B cell (primary cell): ENCODE measurements at regions not wholly inside any gene's neighbourhood (a gene's known extent, or its start where the extent isn't known, plus 50 kb on each side); places are given as distances from the start of the nearest gene placed in this dataset.

Source experiments
- ATAC-seq: fragments of 200-7000 bp; cut with Tn5 transposase; one replicate; pipeline ENCODE4 v1.10.0; 2021; ENCODE audit warnings: low read depth, mild to moderate bottlenecking, moderate number of reproducible peaks, moderate library complexity
- CTCF ChIA-PET: fragments of 350-600 bp; sonication (Branson Sonifier 250); formaldehyde crosslinking; loops from one replicate; lab custom pipeline; 2021; ENCODE audit warnings: antibody characterized with exemption, inconsistent platforms; lab: Charles Lee
- POLR2A ChIA-PET: fragments of 350-600 bp; sonication (Branson Sonifier 250); formaldehyde crosslinking; loops from one replicate; lab custom pipeline; 2021; ENCODE audit warnings: antibody characterized with exemption; lab: Charles Lee
- DNase-seq: peaks from one replicate; pipeline ENCODE4 v3.0.0; 2013
- H2AFZ ChIP-seq: 2 replicates; pipeline ENCODE4 v1.6.1; 2012; ENCODE audit warnings: mild to moderate bottlenecking, low read depth, low read length; ENCODE audit not compliant: insufficient read depth, poor library complexity, severe bottlenecking
- H3K27ac ChIP-seq, 2 donors: 1 replicate in 1 of 2; 2 replicates in 1 of 2; pipeline ENCODE4 v1.5.1; 2012 to 2013; ENCODE audit warnings: low read length in 2 of 2, mild to moderate bottlenecking in 2 of 2, moderate library complexity in 1 of 2
- H3K27me3 ChIP-seq, 4 experiments: fragments of 200-600 bp in 1 of 4; sonication (generic) in 1 of 4; replicated peaks in 1 of 4; 1 replicate in 2 of 4; 2 replicates in 2 of 4; pipeline versions ENCODE4 v1.6.1 to v1.7.0; 2013 to 2016; ENCODE audit warnings: low read length in 3 of 4, mild to moderate bottlenecking in 2 of 4, mixed read lengths in 1 of 4, moderate library complexity in 1 of 4; ENCODE audit not compliant: insufficient read depth in 4 of 4, control insufficient read depth in 3 of 4; ENCODE audit errors: control extremely low read depth in 1 of 4
- H3K36me3 ChIP-seq, 2 experiments: replicated peaks in 1 of 2; 1 replicate in 1 of 2; 2 replicates in 1 of 2; pipeline versions ENCODE4 v1.6.1 to v1.7.1; 2013; ENCODE audit warnings: low read length in 1 of 2; ENCODE audit not compliant: insufficient read depth in 2 of 2, control insufficient read depth in 1 of 2; ENCODE audit errors: control extremely low read depth in 1 of 2, extremely low read depth in 1 of 2
- H3K4me1 ChIP-seq, 2 donors: fragments of 200-600 bp in 1 of 2; sonication (generic) in 1 of 2; 1 replicate in 1 of 2; 2 replicates in 1 of 2; pipeline versions ENCODE4 v1.5.1 to v1.6.1; 2013 to 2017; ENCODE audit warnings: low read length in 2 of 2; ENCODE audit not compliant: control insufficient read depth in 2 of 2, insufficient read depth in 2 of 2
- H3K4me2 ChIP-seq: replicated peaks from 2 replicates; pipeline ENCODE3; 2012; ENCODE audit warnings: mild to moderate bottlenecking, low read depth, low read length; ENCODE audit not compliant: poor library complexity, severe bottlenecking
- H3K4me3 ChIP-seq, 5 experiments: fragments of 200-600 bp in 1 of 5; sonication (generic) in 1 of 5; 1 replicate in 3 of 5; 2 replicates in 2 of 5; pipeline versions ENCODE4 v1.5.1 to v1.7.0; 2011 to 2016; ENCODE audit warnings: low read length in 4 of 5, mild to moderate bottlenecking in 4 of 5, low read depth in 2 of 5, control low read depth in 1 of 5, moderate library complexity in 1 of 5; ENCODE audit not compliant: insufficient read depth in 1 of 5; ENCODE audit errors: control extremely low read depth in 1 of 5, extremely low read depth in 1 of 5
- H3K79me2 ChIP-seq: fragments of 200-600 bp; sonication (generic); one replicate; pipeline ENCODE4 v1.6.0; 2016; ENCODE audit warnings: low read length; ENCODE audit not compliant: control insufficient read depth, insufficient read depth
- H3K9ac ChIP-seq: fragments of 200-600 bp; sonication (generic); 2 replicates; pipeline ENCODE4 v1.6.1; 2017; ENCODE audit warnings: mild to moderate bottlenecking, low read length, moderate library complexity
- H3K9me3 ChIP-seq, 3 donors: one replicate each; pipeline versions ENCODE4 v1.6.1 to v1.7.1; 2013; ENCODE audit warnings: low read length in 2 of 3; ENCODE audit not compliant: control insufficient read depth in 2 of 3, insufficient read depth in 1 of 3; ENCODE audit errors: control extremely low read depth in 1 of 3
- H4K20me1 ChIP-seq: 2 replicates; pipeline ENCODE4 v1.6.0; 2012; ENCODE audit warnings: mild to moderate bottlenecking, low read length; ENCODE audit not compliant: insufficient read depth, control insufficient read depth, poor library complexity, severe bottlenecking
- H3K27ac Mint-ChIP-seq: one replicate; pipeline ENCODE4 v1.8.0; 2021; ENCODE audit warnings: mixed read lengths
- H3K27me3 Mint-ChIP-seq: one replicate; pipeline ENCODE4 v1.8.0; 2021; ENCODE audit warnings: mixed read lengths
- H3K4me1 Mint-ChIP-seq: one replicate; pipeline ENCODE4 v1.8.0; 2021; ENCODE audit warnings: mixed read lengths
- H3K4me3 Mint-ChIP-seq: one replicate; pipeline ENCODE4 v1.8.0; 2021; ENCODE audit warnings: mixed read lengths
- H3K9me3 Mint-ChIP-seq: one replicate; pipeline ENCODE4 v1.8.0; 2022; ENCODE audit warnings: mixed read lengths; ENCODE audit not compliant: insufficient read depth
- EZH2 ChIP-seq: IDR thresholded peaks from 2 replicates; pipeline ENCODE4 v1.6.1; 2012; ENCODE audit warnings: borderline replicate concordance, low read depth, mild to moderate bottlenecking, moderate library complexity, low read length; ENCODE audit not compliant: insufficient read depth, poor library complexity, severe bottlenecking
- WGBS: methylation state at CpG from one replicate; pipeline ENCODE4 v1.1.5; 2013; ENCODE audit warnings: missing lambda C conversion rate; ENCODE audit not compliant: insufficient coverage; 5-methylcytosine and 5-hydroxymethylcytosine counted together
- intact Hi-C: fragments of 100-400 bp; cut with micrococcal nuclease; formaldehyde crosslinking; loops from one replicate; pipeline ENCODE4 v1.10.0; 2022
- TF ChIP-seq, protein P1 (sequence below): fragments of 200-600 bp; IDR thresholded peaks from one replicate; pipeline ENCODE4 v1.8.0; 2022; ENCODE audit warnings: antibody characterized with exemption, mild to moderate bottlenecking

DNA sequence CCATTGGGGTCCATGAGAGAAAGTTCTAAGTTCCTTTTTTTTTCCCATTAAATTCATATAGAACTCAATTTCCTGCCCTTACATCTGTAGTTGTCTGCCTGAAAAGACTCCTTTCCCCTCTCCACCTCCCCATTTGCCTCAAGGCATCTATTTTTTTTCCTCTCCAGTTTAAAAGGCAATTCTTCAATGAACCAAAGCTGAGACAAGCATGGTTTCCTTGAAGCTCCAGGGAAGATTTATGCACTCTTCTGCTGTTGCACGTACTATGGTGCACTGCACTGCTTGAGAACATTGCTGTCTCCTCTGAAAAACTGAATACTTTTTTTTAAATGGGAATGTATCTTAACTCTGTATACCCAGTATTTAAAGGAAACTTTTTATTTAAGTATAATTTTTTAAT, 465.2 kb downstream of the CD83 start:
- POLR2A ChIA-PET: no interaction called here
- H3K9me3 ChIP-seq: no peaks in the 10 kb centered on the region
- no peaks in the 10 kb centered on the region for H4K20me1 ChIP-seq
- no peak overlapping the region for H3K27ac Mint-ChIP-seq
- H3K27me3 Mint-ChIP-seq: no peaks in the 10 kb centered on the region
- no peaks in the 10 kb centered on the region for H3K9me3 Mint-ChIP-seq
- no peak overlapping the region for H2AFZ ChIP-seq
- H3K27ac ChIP-seq: no peak overlapping the region
- peaks cover 14 to 20% of the 10 kb centered on the region in 2 donors for H3K4me1 ChIP-seq
- H3K27me3 ChIP-seq: no peaks in the 10 kb centered on the region
- no peak for ATAC-seq
- TF ChIP-seq EZH2: no peak
- TF ChIP-seq, protein P1, sequence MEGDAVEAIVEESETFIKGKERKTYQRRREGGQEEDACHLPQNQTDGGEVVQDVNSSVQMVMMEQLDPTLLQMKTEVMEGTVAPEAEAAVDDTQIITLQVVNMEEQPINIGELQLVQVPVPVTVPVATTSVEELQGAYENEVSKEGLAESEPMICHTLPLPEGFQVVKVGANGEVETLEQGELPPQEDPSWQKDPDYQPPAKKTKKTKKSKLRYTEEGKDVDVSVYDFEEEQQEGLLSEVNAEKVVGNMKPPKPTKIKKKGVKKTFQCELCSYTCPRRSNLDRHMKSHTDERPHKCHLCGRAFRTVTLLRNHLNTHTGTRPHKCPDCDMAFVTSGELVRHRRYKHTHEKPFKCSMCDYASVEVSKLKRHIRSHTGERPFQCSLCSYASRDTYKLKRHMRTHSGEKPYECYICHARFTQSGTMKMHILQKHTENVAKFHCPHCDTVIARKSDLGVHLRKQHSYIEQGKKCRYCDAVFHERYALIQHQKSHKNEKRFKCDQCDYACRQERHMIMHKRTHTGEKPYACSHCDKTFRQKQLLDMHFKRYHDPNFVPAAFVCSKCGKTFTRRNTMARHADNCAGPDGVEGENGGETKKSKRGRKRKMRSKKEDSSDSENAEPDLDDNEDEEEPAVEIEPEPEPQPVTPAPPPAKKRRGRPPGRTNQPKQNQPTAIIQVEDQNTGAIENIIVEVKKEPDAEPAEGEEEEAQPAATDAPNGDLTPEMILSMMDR: no peak
- no peak overlapping the region for H3K4me3 Mint-ChIP-seq
- no peaks in the 10 kb centered on the region for H3K36me3 ChIP-seq
- DNase-seq: no peak
- H3K4me3 ChIP-seq: no peak overlapping the region
- peaks cover 14% of the 10 kb centered on the region for H3K4me1 Mint-ChIP-seq
- no peaks in the 10 kb centered on the region for H3K79me2 ChIP-seq
- H3K4me2 ChIP-seq: no peak overlapping the region
- intact Hi-C loops: no loop called here
- WGBS: no CpG with 5 or more reads among the region's 1 CpG
- no peak overlapping the region for H3K9ac ChIP-seq
- CTCF ChIA-PET: no interaction called here

DNA sequence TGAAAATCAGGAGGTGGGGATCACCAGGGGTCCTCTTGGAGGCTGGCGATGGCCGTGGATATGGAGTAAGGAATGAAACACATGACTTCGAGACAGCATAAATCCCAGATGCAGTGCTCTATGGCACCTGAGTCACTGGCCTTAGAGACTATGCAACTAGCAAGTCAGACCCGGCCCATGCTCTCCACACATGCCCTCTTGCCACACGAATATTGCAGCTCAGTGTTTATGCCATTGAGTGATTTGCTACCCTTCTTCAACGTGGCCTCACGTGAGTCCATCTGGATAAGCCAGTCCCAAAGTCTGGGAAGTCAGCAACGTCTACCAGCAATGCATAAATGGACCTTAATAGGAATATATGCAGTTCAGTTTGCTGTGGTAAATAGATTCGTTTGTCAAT, 466.3 kb downstream of the CD83 start:
- Histone ChIP-seq H3K9me3 (no peaks in the 10 kb centered on the region), H3K9ac (no peak overlapping the region), H3K4me2 (no peak overlapping the region), H3K36me3 (no peaks in the 10 kb centered on the region), H3K27me3 (no peaks in the 10 kb centered on the region), H3K4me3 (no peak overlapping the region), H4K20me1 (no peaks in the 10 kb centered on the region), H3K27ac (no peak overlapping the region), H2AFZ (no peak overlapping the region), H3K4me1 (peaks cover 14 to 16% of the 10 kb centered on the region in 2 donors), H3K79me2 (no peaks in the 10 kb centered on the region)
- CTCF ChIA-PET: no interaction called here
- Mint-ChIP-seq H3K27ac (peak overlapping the region; percentile 32), H3K4me1 (peaks cover 12% of the 10 kb centered on the region), H3K9me3 (no peaks in the 10 kb centered on the region), H3K27me3 (no peaks in the 10 kb centered on the region), H3K4me3 (no peak overlapping the region)
- no peak for ATAC-seq
- no peak for DNase-seq
- WGBS: 68% methylated on average over 6 of the region's 9 CpGs
- POLR2A ChIA-PET: no interaction called here
- intact Hi-C loops: no loop called here
- TF ChIP-seq, protein P1: no peak
- no peak for TF ChIP-seq EZH2
